Upper lobe of left lung (tissue), 6 donors: ENCODE measurements at regions not wholly inside any gene's neighbourhood (a gene's known extent, or its start where the extent isn't known, plus 50 kb on each side); places are given as distances from the start of the nearest gene placed in this dataset.
A peak's percentile ranks its signal among the peaks of the same experiment; 100 is the strongest.

Experiments
- ATAC-seq, 2 donors: fragments of 200-7000 bp; cut with Tn5 transposase; one replicate each; pipeline ENCODE4 v1.9.1; 2022; ENCODE audit warnings: mild to moderate bottlenecking in 2 of 2, moderate library complexity in 2 of 2; ENCODE audit not compliant: low FRiP score in 2 of 2
- DNase-seq, 2 donors: peaks; one replicate each; pipeline ENCODE4 v3.0.0-alpha.2; 2019 to 2020
- H3K27ac ChIP-seq, 4 donors: fragments of 200-600 bp; sonication (generic); one replicate each; pipeline ENCODE4 v1.5.1; 2016 to 2019
- H3K27me3 ChIP-seq, 4 donors: fragments of 200-600 bp; sonication (generic); one replicate each; pipeline ENCODE4 v1.5.1; 2017 to 2019
- H3K36me3 ChIP-seq, 4 donors: fragments of 200-600 bp; sonication (generic); one replicate each; pipeline ENCODE4 v1.5.1; 2016 to 2019
- H3K4me1 ChIP-seq, 4 donors: fragments of 200-600 bp; sonication (generic); one replicate each; pipeline ENCODE4 v1.5.1; 2018 to 2019
- H3K4me3 ChIP-seq, 4 donors: fragments of 200-600 bp; sonication (generic); one replicate each; pipeline ENCODE4 v1.5.1; 2017 to 2019; ENCODE audit warnings: mild to moderate bottlenecking in 2 of 4, moderate library complexity in 1 of 4
- H3K9me3 ChIP-seq, 4 donors: fragments of 200-600 bp; sonication (generic); one replicate each; pipeline ENCODE4 v1.5.1; 2018 to 2019
- CTCF ChIP-seq, 6 experiments: fragments of 450-650 bp in 4 of 6; fragments of 200-600 bp in 2 of 6; sonication (generic) in 2 of 6; IDR thresholded peaks; one replicate each; pipeline ENCODE4 v1.5.1; 2016 to 2019; ENCODE audit warnings: antibody characterized with exemption in 6 of 6
- EP300 ChIP-seq, 4 donors: sonication (generic); formaldehyde crosslinking; IDR thresholded peaks; one replicate each; pipeline ENCODE4 v1.5.1; 2017; ENCODE audit warnings: antibody characterized with exemption in 4 of 4, control low read depth in 2 of 4
- POLR2A ChIP-seq, 4 donors: fragments of 450-650 bp; IDR thresholded peaks; one replicate each; pipeline ENCODE4 v1.5.1; 2016 to 2017; ENCODE audit warnings: antibody characterized with exemption in 4 of 4, mild to moderate bottlenecking in 2 of 4
- POLR2AphosphoS5 ChIP-seq, 2 donors: sonication (generic); formaldehyde crosslinking; IDR thresholded peaks; one replicate each; pipeline ENCODE4 v1.5.1; 2017; ENCODE audit warnings: antibody characterized with exemption in 2 of 2
- WGBS, 2 donors: methylation state at CpG; one replicate each; pipeline ENCODE4 v1.1.5; 2017 to 2018; 5-methylcytosine and 5-hydroxymethylcytosine counted together
- donor health status: DM: no; HTN: no; CAD: no; lungs with moderate emphysema.
- donor health status: DM: no; HTN: yes; CAD: no; lungs with severe emphysema.

GRCh38 chr3:127089486-127090145 is 103.3 kb upstream of the PRR23E start:
- ATAC-seq (peak in 1 of 2 donors; percentile 71), DNase-seq (no peak)
- Histone ChIP-seq H3K36me3 (no peaks in the 10 kb centered on the region), H3K27me3 (no peaks in the 10 kb centered on the region), H3K9me3 (no peaks in the 10 kb centered on the region), H3K4me1 (no peaks in the 10 kb centered on the region), H3K27ac (no peak overlapping the region), H3K4me3 (no peak overlapping the region)
- TF ChIP-seq POLR2A (IDR thresholded peaks at IDR 0.05): no peak
- TF ChIP-seq CTCF (IDR thresholded peaks at IDR 0.05): no peak
- TF ChIP-seq EP300 (IDR thresholded peaks at IDR 0.05): no peak
- TF ChIP-seq POLR2AphosphoS5 (IDR thresholded peaks at IDR 0.05): no peak
- 83 to 92% methylated on average over 7 of the region's 7 CpGs for WGBS, 2 donors

- WGBS, 2 donors: 83 to 89% methylated on average over 3 to 14 of the region's 14 CpGs
- TF ChIP-seq POLR2A (IDR thresholded peaks at IDR 0.05) (no peak), CTCF (IDR thresholded peaks at IDR 0.05) (no peak), POLR2AphosphoS5 (IDR thresholded peaks at IDR 0.05) (no peak), EP300 (IDR thresholded peaks at IDR 0.05) (no peak)
- Histone ChIP-seq H3K27ac (no peak overlapping the region), H3K4me3 (no peak overlapping the region), H3K4me1 (no peaks in the 10 kb centered on the region), H3K9me3 (no peaks in the 10 kb centered on the region), H3K36me3 (no peaks in the 10 kb centered on the region), H3K27me3 (no peaks in the 10 kb centered on the region)
- no peak for ATAC-seq
- no peak for DNase-seq
Observed at GRCh38 chr3:127090218-127091160, 102.4 kb upstream of the PRR23E start.

GRCh38 chr3:127091376-127091775 is 101.6 kb upstream of the PRR23E start:
- Histone ChIP-seq H3K27me3 (no peaks in the 10 kb centered on the region), H3K9me3 (peaks cover 0 to 3% (median 0%) of the 10 kb centered on the region in 4 donors), H3K4me3 (no peak overlapping the region), H3K36me3 (no peaks in the 10 kb centered on the region), H3K27ac (no peak overlapping the region), H3K4me1 (no peaks in the 10 kb centered on the region)
- no peak for DNase-seq
- 91 to 94% methylated on average over 7 to 8 of the region's 8 CpGs for WGBS, 2 donors
- no peak for TF ChIP-seq POLR2AphosphoS5 (IDR thresholded peaks at IDR 0.05)
- TF ChIP-seq CTCF (IDR thresholded peaks at IDR 0.05): no peak
- ATAC-seq: no peak

GRCh38 chr3:127092368-127092767 is 100.6 kb upstream of the PRR23E start:
- WGBS, 2 donors: 94 to 100% methylated on average over 4 of the region's 4 CpGs
- no peak for ATAC-seq
- TF ChIP-seq POLR2AphosphoS5 (IDR thresholded peaks at IDR 0.05): no peak
- TF ChIP-seq EP300 (IDR thresholded peaks at IDR 0.05): no peak
- no peak for TF ChIP-seq CTCF (IDR thresholded peaks at IDR 0.05)
- no peak for TF ChIP-seq POLR2A (IDR thresholded peaks at IDR 0.05)
- Histone ChIP-seq H3K27ac (no peak overlapping the region), H3K9me3 (peaks cover 0 to 3% (median 0%) of the 10 kb centered on the region in 4 donors), H3K27me3 (no peaks in the 10 kb centered on the region), H3K36me3 (no peaks in the 10 kb centered on the region), H3K4me1 (no peaks in the 10 kb centered on the region), H3K4me3 (no peak overlapping the region)
- no peak for DNase-seq
